ENCODE measurements at regions not wholly inside any gene's neighbourhood (a gene's known extent, or its start where the extent isn't known, plus 50 kb on each side); places are given as distances from the start of the nearest gene placed in this dataset.

DNA sequence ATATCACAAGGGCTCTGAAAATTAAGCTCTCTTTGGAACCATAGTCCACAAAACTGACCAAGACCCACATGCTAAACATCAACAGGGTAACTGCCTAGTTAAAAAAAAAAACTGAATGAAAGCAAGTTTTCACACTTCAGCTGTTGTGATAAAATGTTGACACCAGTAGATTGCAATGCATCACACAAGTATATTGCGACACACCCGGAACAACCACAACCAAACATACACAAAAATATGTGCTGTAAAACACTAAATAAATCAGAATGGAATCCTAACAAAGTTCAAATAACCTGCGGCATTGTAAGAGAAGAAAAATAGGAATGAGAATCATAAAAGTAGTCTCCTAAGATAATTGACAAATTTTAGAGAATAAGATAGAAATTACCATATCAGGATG, 710.3 kb downstream of the AACS start:
- TF ChIP-seq, protein P1, sequence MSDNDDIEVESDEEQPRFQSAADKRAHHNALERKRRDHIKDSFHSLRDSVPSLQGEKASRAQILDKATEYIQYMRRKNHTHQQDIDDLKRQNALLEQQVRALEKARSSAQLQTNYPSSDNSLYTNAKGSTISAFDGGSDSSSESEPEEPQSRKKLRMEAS (IDR thresholded peaks at IDR 0.05; ENCODE audit: insufficient read depth, insufficient read length) = no peak
- TF ChIP-seq GATA2 (IDR thresholded peaks at IDR 0.05; ENCODE audit: insufficient read depth, insufficient read length, low read depth, low read length) (no peak), MYC (IDR thresholded peaks at IDR 0.05; ENCODE audit: low read depth, low read length) (no peak), POLR2AphosphoS5 (IDR thresholded peaks at IDR 0.05; ENCODE audit: insufficient read depth, low read depth, low read length) (no peak), JUN (IDR thresholded peaks at IDR 0.05; ENCODE audit: borderline replicate concordance, insufficient read depth, insufficient read length, low read depth) (no peak), POLR2A (IDR thresholded peaks at IDR 0.05; ENCODE audit: low read depth, low read length) (no peak), FOS (IDR thresholded peaks at IDR 0.05; ENCODE audit: borderline replicate concordance, insufficient read depth, low read length) (no peak), EZH2 (IDR thresholded peaks at IDR 0.05; ENCODE audit: borderline replicate concordance, low read depth, low read length, severe bottlenecking) (no peak)
- TF ChIP-seq, protein P2, sequence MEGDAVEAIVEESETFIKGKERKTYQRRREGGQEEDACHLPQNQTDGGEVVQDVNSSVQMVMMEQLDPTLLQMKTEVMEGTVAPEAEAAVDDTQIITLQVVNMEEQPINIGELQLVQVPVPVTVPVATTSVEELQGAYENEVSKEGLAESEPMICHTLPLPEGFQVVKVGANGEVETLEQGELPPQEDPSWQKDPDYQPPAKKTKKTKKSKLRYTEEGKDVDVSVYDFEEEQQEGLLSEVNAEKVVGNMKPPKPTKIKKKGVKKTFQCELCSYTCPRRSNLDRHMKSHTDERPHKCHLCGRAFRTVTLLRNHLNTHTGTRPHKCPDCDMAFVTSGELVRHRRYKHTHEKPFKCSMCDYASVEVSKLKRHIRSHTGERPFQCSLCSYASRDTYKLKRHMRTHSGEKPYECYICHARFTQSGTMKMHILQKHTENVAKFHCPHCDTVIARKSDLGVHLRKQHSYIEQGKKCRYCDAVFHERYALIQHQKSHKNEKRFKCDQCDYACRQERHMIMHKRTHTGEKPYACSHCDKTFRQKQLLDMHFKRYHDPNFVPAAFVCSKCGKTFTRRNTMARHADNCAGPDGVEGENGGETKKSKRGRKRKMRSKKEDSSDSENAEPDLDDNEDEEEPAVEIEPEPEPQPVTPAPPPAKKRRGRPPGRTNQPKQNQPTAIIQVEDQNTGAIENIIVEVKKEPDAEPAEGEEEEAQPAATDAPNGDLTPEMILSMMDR (IDR thresholded peaks at IDR 0.05; ENCODE audit: extremely low read depth in 1 of 2, insufficient read depth in 1 of 2, low read depth in 1 of 2, low read length in 2 of 2) = no peak
- H3K9me3 ChIP-seq (replicated peaks; ENCODE audit: control insufficient read depth, insufficient read depth, low read length) = peaks cover 2% of the 10 kb centered on the region
- no peaks in the 10 kb centered on the region for H3K36me3 ChIP-seq (ENCODE audit: control insufficient read depth in 2 of 2, extremely low read depth in 1 of 2, insufficient read depth in 2 of 2, low read length in 2 of 2)
- ChIA-PET POLR2A (no interaction called here), CTCF (no interaction called here)
- no peak overlapping the region for H3K27ac ChIP-seq (ENCODE audit: insufficient read depth, low read depth, low read length)
- no peaks in the 10 kb centered on the region for H3K4me1 ChIP-seq (ENCODE audit: control insufficient read depth, extremely low read depth, insufficient read depth, low read length)
- no TSS peak for BruUV-seq (replicated peaks)
- H3K27me3 ChIP-seq (ENCODE audit: control insufficient read depth in 2 of 2, insufficient read depth in 2 of 2, low read length in 2 of 2) = no peaks in the 10 kb centered on the region
- no peak for FAIRE-seq
- H2AFZ ChIP-seq (ENCODE audit: low read depth, low read length) = no peak overlapping the region
- dilution Hi-C loops (cut with MboI; ENCODE audit: extremely low pct_ligation_motif_present, low sequenced_read_pairs) (no loop called here), intact Hi-C loops (cut with micrococcal nuclease) (no loop called here)
- no peak overlapping the region for H3K4me2 ChIP-seq (ENCODE audit: insufficient read depth, low read length)
- H3K4me3 ChIP-seq (replicated peaks in 1 of 3; ENCODE audit: insufficient read depth in 1 of 3, low read depth in 1 of 3, low read length in 3 of 3) = no peak overlapping the region
- H3K79me2 ChIP-seq (ENCODE audit: control insufficient read depth, insufficient read depth, low read length) = no peaks in the 10 kb centered on the region
- H3K9me1 ChIP-seq (replicated peaks; ENCODE audit: control insufficient read depth, extremely low read depth, insufficient read depth, low read length) = no peaks in the 10 kb centered on the region
- DNase-seq (ENCODE audit: low read depth, low spot score) = no peak
- H3K9ac ChIP-seq (replicated peaks; ENCODE audit: extremely low read depth, insufficient read depth, low read length) = no peak overlapping the region
- H4K20me1 ChIP-seq (replicated peaks; ENCODE audit: control insufficient read depth, extremely low read depth, insufficient read depth, low read length) = no peaks in the 10 kb centered on the region

Measured in endothelial cell of umbilical vein (primary cell).